ENCODE measurements at regions not wholly inside any gene's neighbourhood (a gene's known extent, or its start where the extent isn't known, plus 50 kb on each side); places are given as distances from the start of the nearest gene placed in this dataset.

DNA sequence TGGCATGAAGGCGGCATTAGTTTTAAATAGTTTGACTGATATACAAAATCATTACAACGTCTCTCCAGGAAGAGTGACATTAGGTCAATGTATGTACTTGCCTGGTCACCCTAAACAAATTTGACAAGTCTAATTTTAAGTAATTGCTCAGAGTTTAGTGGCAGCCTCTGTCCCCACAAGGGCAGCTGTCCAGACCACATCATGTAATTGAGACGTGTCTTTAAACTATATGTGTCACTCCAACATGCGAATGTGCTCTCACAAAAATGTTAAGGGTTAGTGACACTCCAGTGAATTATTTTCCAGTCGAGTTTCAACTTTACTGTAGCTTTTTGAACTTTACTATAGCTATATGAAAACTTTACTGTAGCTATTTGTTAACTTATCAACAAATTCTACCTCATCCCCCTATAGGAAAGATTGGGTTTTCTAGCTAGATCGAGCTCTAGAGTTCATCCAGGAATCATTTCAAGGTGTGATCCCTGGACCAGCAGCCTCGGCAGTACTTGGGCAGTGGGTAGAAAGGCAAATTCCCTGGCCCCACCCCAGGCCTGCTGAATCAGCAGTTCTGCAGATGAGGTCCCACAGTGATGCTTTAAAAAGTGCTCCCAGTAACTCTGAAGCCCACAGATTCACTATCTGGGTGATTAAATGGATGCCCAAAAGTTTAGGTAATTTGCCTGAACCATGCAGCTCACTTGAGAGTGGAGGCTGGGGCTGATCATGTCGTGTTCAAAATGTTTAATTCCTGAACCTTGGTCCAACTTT, 66.4 kb upstream of the POU3F3 start:
- no peak for DNase-seq

DNA sequence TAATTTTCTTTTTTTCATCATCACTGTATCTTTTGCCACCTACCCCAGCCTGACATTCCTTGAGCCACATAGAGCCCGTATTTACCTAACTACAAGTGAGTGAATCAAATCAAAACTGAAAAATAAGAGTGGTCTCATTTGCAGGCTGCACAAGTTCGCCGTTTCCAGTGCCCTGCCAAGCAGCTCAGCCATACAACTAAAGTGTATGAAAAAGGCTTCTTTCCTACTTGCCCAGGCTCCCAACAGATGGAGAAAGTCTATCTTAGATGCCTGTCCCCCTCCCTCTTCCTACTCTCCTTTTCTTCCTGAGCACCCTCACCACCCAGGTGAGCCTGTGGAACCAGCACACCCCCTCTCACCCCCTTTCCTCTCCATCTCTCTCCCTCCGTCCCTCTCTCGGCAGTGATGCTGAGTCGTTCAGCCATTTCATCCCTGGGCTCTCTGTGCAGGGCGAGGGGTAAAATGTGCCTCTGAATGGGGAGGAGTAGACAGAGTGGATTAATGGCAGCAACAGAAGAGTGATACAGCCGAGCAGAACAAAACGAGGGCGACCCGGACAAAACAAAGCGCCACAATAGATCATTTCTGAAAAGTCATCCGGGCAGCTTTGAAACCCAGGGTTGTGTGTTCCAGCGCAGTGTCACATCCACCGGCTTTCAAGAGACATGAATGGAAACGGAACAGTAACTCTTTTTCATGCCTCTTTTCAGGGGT, 65.0 kb upstream of the POU3F3 start:
- no peak for DNase-seq

DNA sequence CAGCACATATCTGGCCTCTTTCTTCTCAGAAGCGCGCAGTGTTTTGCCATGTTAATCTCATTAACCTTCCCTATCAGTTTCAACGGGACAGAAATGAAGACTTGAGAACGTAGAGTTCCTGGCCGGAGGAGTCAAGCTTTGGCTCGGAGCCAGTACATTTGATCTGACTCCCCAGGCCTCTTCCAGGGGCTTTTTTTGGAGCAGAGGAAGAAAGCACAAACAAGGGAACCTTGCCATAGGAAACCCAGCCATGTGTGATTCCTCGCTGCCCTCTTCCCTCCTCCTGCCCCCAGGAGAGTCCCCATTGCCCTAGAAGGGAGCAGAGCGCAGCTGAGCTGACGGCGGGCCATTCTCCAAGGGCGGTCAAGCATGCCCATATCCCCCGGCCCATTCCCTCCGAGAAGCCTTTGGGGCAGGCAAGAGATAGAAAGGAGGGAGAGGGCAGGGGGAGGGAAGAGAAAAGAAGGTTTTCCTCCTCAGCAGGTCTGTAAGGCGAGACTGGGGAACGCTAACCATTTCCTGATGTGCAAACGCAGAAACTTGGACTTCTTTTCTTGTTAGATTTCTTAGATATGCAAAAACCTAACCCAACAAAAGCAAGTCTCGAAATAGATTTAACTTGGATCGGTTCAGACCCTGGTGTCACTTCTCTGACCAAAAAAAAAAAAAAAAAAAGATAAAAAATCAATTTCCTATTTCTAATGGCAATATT, 63.7 kb upstream of the POU3F3 start:
- no peak for DNase-seq

DNA sequence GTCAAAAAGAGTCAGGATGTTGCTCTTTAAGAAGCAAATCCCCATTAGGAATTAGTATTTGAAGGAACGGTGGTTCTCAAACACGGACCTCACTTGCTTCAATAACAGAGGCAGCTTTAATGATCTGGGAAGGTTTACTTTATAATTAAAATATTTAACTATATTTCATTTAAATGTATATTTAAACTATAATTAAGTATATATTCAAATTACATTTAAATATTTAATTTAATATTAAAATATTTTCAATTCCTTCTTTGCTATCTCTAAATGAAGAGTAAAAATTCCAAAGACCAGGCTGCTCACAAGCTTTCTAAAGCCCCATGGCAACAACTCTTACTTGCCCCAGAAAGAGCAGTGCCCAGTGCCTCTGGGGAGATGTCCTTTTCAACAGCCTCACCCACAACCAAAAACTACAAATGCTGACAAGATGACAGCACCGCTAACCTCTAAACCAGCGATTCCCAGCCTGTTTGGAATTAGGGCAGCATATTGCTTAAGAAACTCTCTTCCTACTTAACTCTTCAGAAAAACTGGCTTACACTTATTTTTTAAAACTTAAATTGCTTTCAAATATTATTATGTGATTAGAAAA, 62.9 kb upstream of the POU3F3 start:
- DNase-seq: no peak

DNA sequence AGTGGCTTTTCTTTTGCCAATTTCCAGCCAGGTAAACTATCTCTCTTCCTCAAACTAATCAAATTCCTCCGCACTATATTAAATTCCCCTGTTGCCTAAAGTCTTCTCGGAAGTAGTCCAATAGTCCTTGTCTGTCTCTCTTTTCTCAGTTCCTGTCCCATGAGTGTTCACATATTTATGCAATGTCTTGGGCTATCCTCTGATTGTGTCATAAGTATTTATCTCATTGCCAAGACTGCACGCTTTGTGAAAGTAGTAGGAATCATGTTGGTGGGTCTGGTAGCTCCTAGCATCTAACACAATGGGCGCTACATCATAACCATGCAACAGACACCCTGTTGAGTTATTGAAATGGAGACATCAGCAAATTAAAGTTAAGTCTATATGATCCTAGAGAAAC, 59.9 kb upstream of the POU3F3 start:
- no peak for DNase-seq

DNA sequence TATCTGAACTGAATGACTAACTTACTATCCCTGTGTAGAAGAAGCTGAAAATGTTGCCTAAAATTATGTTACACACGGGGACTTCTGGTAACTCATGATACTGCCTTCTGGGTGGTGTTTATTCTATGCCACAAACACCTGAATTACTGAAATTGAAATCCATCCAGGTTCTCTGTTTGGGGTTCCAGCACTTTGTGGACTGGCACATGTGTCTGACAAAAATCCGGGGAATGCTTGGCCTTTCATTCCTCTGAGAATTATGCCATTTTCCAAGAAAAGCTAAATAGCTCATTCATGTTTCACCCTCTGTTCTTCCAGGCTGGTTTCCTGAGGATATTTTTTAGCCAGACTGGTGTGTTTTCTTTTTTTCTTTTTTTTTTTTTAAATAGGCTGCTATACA, 59.5 kb upstream of the POU3F3 start:
- no peak for DNase-seq
